ACC112 (cell line): ENCODE measurements at regions not wholly inside any gene's neighbourhood (a gene's known extent, or its start where the extent isn't known, plus 50 kb on each side); places are given as distances from the start of the nearest gene placed in this dataset.

Experiments used
- H2AFZ ChIP-seq: fragments of 200-600 bp; sonication (generic); one replicate; pipeline ENCODE4 v1.6.0; 2017; ENCODE audit warnings: antibody characterized with exemption, low read length; ENCODE audit not compliant: unreplicated experiment
- H3K27ac ChIP-seq: fragments of 200-600 bp; sonication (generic); 2 replicates; pipeline ENCODE4 v1.5.1; 2014; ENCODE audit warnings: low read depth, mild to moderate bottlenecking, antibody characterized with exemption, low read length, moderate library complexity
- H3K27me3 ChIP-seq: fragments of 200-600 bp; sonication (generic); 2 replicates; pipeline ENCODE4 v1.6.1; 2014; ENCODE audit warnings: mild to moderate bottlenecking, antibody characterized with exemption, low read length, moderate library complexity, mixed read lengths; ENCODE audit not compliant: insufficient read depth
- H3K36me3 ChIP-seq: fragments of 200-600 bp; sonication (generic); 2 replicates; pipeline ENCODE4 v1.6.1; 2016; ENCODE audit warnings: mild to moderate bottlenecking, antibody characterized with exemption, low read length, moderate library complexity, mixed read lengths; ENCODE audit not compliant: insufficient read depth
- H3K4me1 ChIP-seq: fragments of 200-600 bp; sonication (generic); one replicate; pipeline ENCODE4 v1.6.1; 2016; ENCODE audit warnings: low read length, mixed read lengths; ENCODE audit not compliant: insufficient read depth, unreplicated experiment, control insufficient read depth
- H3K4me3 ChIP-seq: fragments of 200-600 bp; sonication (generic); 2 replicates; pipeline ENCODE4 v1.5.1; 2014; ENCODE audit warnings: mild to moderate bottlenecking, low read depth, low read length
- H3K79me2 ChIP-seq: fragments of 200-600 bp; sonication (generic); one replicate; pipeline ENCODE4 v1.6.0; 2016; ENCODE audit warnings: low read length; ENCODE audit not compliant: control insufficient read depth, unreplicated experiment, insufficient read depth

GRCh38 chr1:239562095-239562494 lies 175.7 kb downstream of the CHRM3 start:
- Histone ChIP-seq H3K36me3 (no peaks in the 10 kb centered on the region), H3K4me3 (no peak overlapping the region), H3K27ac (no peak overlapping the region), H3K27me3 (no peaks in the 10 kb centered on the region), H3K4me1 (no peaks in the 10 kb centered on the region), H2AFZ (no peak overlapping the region), H3K79me2 (no peaks in the 10 kb centered on the region)

GRCh38 chr1:239563681-239564080 lies 177.3 kb downstream of the CHRM3 start:
- Histone ChIP-seq H3K4me3 (no peak overlapping the region), H3K27me3 (no peaks in the 10 kb centered on the region), H3K79me2 (no peaks in the 10 kb centered on the region)

GRCh38 chr1:239566074-239566473 lies 179.7 kb downstream of the CHRM3 start:
- no peaks in the 10 kb centered on the region for H3K4me1 ChIP-seq
- H3K79me2 ChIP-seq = no peaks in the 10 kb centered on the region
- H2AFZ ChIP-seq = no peak overlapping the region
- H3K27me3 ChIP-seq = no peaks in the 10 kb centered on the region
- no peaks in the 10 kb centered on the region for H3K36me3 ChIP-seq
- H3K4me3 ChIP-seq = no peak overlapping the region
- H3K27ac ChIP-seq = no peak overlapping the region

More at GRCh38 chr1:239563681-239564080, 177.3 kb downstream of the CHRM3 start:
- no peaks in the 10 kb centered on the region for H3K4me1 ChIP-seq
- H2AFZ ChIP-seq = no peak overlapping the region
- no peak overlapping the region for H3K27ac ChIP-seq
- H3K36me3 ChIP-seq = no peaks in the 10 kb centered on the region

- Histone ChIP-seq H3K4me1 (no peaks in the 10 kb centered on the region), H3K79me2 (no peaks in the 10 kb centered on the region), H3K4me3 (no peak overlapping the region), H3K27me3 (no peaks in the 10 kb centered on the region), H3K36me3 (no peaks in the 10 kb centered on the region), H3K27ac (no peak overlapping the region), H2AFZ (no peak overlapping the region)
These were observed 184.5 kb downstream of the CHRM3 start for GRCh38 chr1:239570878-239571277.

GRCh38 chr1:239572183-239572582 lies 185.8 kb downstream of the CHRM3 start:
- no peaks in the 10 kb centered on the region for H3K27me3 ChIP-seq
- no peaks in the 10 kb centered on the region for H3K79me2 ChIP-seq
- no peak overlapping the region for H2AFZ ChIP-seq
- H3K4me1 ChIP-seq = no peaks in the 10 kb centered on the region
- no peak overlapping the region for H3K27ac ChIP-seq
- no peaks in the 10 kb centered on the region for H3K36me3 ChIP-seq
- H3K4me3 ChIP-seq = no peak overlapping the region

- Histone ChIP-seq H3K79me2 (no peaks in the 10 kb centered on the region), H3K36me3 (no peaks in the 10 kb centered on the region), H3K27ac (no peak overlapping the region), H3K4me1 (no peaks in the 10 kb centered on the region), H3K4me3 (no peak overlapping the region), H2AFZ (no peak overlapping the region), H3K27me3 (no peaks in the 10 kb centered on the region)
These were observed 187.7 kb downstream of the CHRM3 start for GRCh38 chr1:239574112-239574511.

- Histone ChIP-seq H3K36me3 (no peaks in the 10 kb centered on the region), H2AFZ (no peak overlapping the region), H3K4me3 (no peak overlapping the region), H3K27ac (no peak overlapping the region), H3K27me3 (no peaks in the 10 kb centered on the region), H3K4me1 (no peaks in the 10 kb centered on the region), H3K79me2 (no peaks in the 10 kb centered on the region)
These were observed 188.7 kb downstream of the CHRM3 start for GRCh38 chr1:239575113-239575512.

GRCh38 chr1:239583536-239583935 lies 197.2 kb downstream of the CHRM3 start:
- no peaks in the 10 kb centered on the region for H3K27me3 ChIP-seq
- no peak overlapping the region for H2AFZ ChIP-seq

GRCh38 chr1:239586128-239586527 lies 199.8 kb downstream of the CHRM3 start:
- Histone ChIP-seq H3K27me3 (no peaks in the 10 kb centered on the region), H2AFZ (no peak overlapping the region), H3K4me3 (no peak overlapping the region), H3K4me1 (no peaks in the 10 kb centered on the region), H3K36me3 (no peaks in the 10 kb centered on the region), H3K79me2 (no peaks in the 10 kb centered on the region), H3K27ac (no peak overlapping the region)

More at GRCh38 chr1:239583536-239583935, 197.2 kb downstream of the CHRM3 start:
- no peaks in the 10 kb centered on the region for H3K4me1 ChIP-seq
- no peak overlapping the region for H3K27ac ChIP-seq
- H3K79me2 ChIP-seq = no peaks in the 10 kb centered on the region
- no peak overlapping the region for H3K4me3 ChIP-seq
- no peaks in the 10 kb centered on the region for H3K36me3 ChIP-seq

GRCh38 chr1:239587066-239587465 lies 200.7 kb downstream of the CHRM3 start:
- Histone ChIP-seq H2AFZ (no peak overlapping the region), H3K79me2 (no peaks in the 10 kb centered on the region), H3K4me1 (no peaks in the 10 kb centered on the region), H3K4me3 (no peak overlapping the region), H3K36me3 (no peaks in the 10 kb centered on the region), H3K27ac (no peak overlapping the region), H3K27me3 (no peaks in the 10 kb centered on the region)

- no peaks in the 10 kb centered on the region for H3K79me2 ChIP-seq
- H3K4me3 ChIP-seq = no peak overlapping the region
- no peak overlapping the region for H2AFZ ChIP-seq
- no peak overlapping the region for H3K27ac ChIP-seq
- no peaks in the 10 kb centered on the region for H3K36me3 ChIP-seq
- H3K4me1 ChIP-seq = no peaks in the 10 kb centered on the region
- H3K27me3 ChIP-seq = no peaks in the 10 kb centered on the region
These were observed 201.4 kb downstream of the CHRM3 start for GRCh38 chr1:239587574-239588369.
